Cardiac muscle cell (in vitro differentiated cells and primary cell): ENCODE measurements at regions not wholly inside any gene's neighbourhood (a gene's known extent, or its start where the extent isn't known, plus 50 kb on each side); places are given as distances from the start of the nearest gene placed in this dataset.

Experiments used
- DNase-seq, 2 donors: peaks; one replicate each; pipeline versions ENCODE4 v3.0.0 to v3.0.0-alpha.2; 2010 to 2017; ENCODE audit warnings: low read depth in 1 of 2, low spot score in 1 of 2
- H3K27ac ChIP-seq: fragments of 200-600 bp; sonication (generic); 2 replicates; pipeline ENCODE4 v1.5.1; 2016
- H3K27me3 ChIP-seq: fragments of 200-600 bp; sonication (generic); 2 replicates; pipeline ENCODE4 v1.6.0; 2016; ENCODE audit warnings: control low read depth
- H3K36me3 ChIP-seq: fragments of 200-600 bp; sonication (generic); 2 replicates; pipeline ENCODE4 v1.5.1; 2016; ENCODE audit warnings: control low read depth
- H3K4me1 ChIP-seq: fragments of 200-600 bp; sonication (generic); 2 replicates; pipeline ENCODE4 v1.8.1; 2017; ENCODE audit warnings: low read depth, mild to moderate bottlenecking, mixed run types
- H3K4me3 ChIP-seq: fragments of 200-600 bp; sonication (generic); 2 replicates; pipeline ENCODE4 v1.5.1; 2016; ENCODE audit warnings: mild to moderate bottlenecking
- H3K9me3 ChIP-seq: fragments of 200-600 bp; sonication (generic); 2 replicates; pipeline ENCODE4 v1.5.1; 2017; ENCODE audit warnings: low read depth, mild to moderate bottlenecking, control low read depth
- TF ChIP-seq, protein P1 (sequence below): IDR thresholded peaks from 2 replicates; pipeline ENCODE4 v1.5.1; 2012; ENCODE audit warnings: low read depth, mild to moderate bottlenecking, low read length

DNA sequence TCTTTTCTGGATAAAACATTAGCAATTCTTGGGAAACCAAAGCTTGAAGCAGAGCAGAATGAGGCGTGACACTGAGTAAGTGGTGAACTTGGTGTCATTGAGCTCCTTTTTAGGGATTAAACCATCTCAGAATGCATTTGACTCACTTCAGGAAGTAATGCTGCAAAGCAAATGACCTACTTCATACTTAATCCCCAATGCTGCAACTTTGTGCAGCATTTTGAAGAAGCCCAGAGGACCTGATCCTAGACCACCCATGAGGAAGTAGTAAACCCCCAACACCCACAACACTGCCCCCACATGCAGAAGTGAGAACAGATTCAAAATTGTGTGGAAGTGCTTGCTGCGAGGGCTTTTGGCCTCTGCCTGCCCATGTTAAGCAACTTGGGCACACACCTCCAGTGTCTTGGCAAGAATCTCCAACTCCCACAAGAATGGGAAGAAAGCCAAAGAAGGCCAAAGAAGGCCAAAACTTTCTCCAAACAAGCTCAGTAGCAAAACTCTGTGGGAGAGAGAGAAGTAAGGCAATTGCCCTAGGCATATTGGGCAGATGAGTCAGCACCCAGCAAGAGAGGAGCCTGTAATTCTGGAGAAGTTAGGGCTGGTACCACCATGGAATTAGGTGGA is 69.2 kb upstream of the ETV6 start:
- DNase-seq, result peak in 1 of 2 donors; percentile 93
- Histone ChIP-seq H3K36me3 (no peaks in the 10 kb centered on the region), H3K9me3 (no peaks in the 10 kb centered on the region)

DNA sequence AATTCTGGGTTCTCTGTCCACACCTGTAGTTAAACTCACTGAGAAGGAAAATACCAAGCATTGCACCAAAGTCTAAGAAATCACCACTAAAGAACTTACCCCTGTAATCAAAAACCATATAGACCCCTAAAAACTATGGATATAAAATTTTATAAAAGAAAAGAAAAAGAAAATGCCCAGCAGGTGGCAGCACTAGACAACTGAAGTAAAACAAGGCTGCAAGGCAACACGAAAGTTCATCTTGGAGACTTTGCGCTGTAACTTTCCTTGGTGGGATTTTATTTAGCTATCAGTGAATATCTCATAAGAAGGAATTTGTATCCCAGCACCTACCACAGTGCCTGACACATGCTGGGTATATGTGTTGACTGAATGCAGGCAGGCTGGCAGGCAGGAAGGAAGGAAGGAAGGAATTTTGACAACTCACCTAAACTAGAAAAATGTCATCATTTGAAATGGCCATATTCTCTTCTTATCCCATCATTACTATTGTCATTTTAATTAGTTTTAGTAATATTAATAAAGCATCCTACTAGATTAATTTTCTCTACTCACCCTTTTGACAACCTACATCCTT is 68.2 kb upstream of the ETV6 start:
- no peaks in the 10 kb centered on the region for H3K36me3 ChIP-seq
- H3K4me3 ChIP-seq, result no peak overlapping the region
- H3K27me3 ChIP-seq, result no peaks in the 10 kb centered on the region
- H3K9me3 ChIP-seq, result no peaks in the 10 kb centered on the region
- DNase-seq, result peak; percentile 85 to 89
- H3K4me1 ChIP-seq, result no peaks in the 10 kb centered on the region
- no peak overlapping the region for H3K27ac ChIP-seq
- TF ChIP-seq, protein P1, sequence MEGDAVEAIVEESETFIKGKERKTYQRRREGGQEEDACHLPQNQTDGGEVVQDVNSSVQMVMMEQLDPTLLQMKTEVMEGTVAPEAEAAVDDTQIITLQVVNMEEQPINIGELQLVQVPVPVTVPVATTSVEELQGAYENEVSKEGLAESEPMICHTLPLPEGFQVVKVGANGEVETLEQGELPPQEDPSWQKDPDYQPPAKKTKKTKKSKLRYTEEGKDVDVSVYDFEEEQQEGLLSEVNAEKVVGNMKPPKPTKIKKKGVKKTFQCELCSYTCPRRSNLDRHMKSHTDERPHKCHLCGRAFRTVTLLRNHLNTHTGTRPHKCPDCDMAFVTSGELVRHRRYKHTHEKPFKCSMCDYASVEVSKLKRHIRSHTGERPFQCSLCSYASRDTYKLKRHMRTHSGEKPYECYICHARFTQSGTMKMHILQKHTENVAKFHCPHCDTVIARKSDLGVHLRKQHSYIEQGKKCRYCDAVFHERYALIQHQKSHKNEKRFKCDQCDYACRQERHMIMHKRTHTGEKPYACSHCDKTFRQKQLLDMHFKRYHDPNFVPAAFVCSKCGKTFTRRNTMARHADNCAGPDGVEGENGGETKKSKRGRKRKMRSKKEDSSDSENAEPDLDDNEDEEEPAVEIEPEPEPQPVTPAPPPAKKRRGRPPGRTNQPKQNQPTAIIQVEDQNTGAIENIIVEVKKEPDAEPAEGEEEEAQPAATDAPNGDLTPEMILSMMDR, result peak; percentile 37

More for the DNA sequence above, 69.2 kb upstream of the ETV6 start:
- Histone ChIP-seq H3K27ac (no peak overlapping the region), H3K4me1 (no peaks in the 10 kb centered on the region), H3K27me3 (no peaks in the 10 kb centered on the region), H3K4me3 (no peak overlapping the region)
- TF ChIP-seq, protein P1, result no peak

DNA sequence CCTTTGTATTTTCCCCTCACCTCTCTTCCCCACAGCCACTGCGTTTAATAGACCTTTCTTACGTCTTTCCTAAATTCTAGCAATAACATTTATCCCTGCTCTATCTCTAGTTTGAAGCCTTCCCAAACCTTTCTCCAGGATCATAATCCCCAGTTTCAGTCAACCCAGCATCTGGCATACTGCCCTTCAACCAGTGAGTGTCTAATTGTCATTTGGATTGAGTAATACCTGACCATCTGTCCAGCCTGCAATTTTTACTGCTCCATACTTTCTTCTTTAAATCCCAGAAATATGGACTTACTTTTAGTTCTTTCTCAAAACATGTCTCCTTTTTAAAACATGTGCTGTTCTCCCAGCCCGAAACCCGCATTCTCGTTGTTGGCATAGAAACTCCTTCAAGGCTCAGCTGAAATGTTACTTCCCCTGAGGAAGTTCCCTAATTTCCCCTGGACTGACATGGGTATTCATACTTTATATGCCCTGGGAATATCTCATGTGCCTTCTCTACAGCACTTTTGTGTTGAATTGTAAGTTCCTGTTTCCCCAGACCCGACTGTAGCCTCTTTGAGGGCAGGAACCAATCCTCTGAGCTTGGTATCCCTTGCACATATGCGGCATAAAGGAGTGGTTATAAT is 65.1 kb upstream of the ETV6 start:
- TF ChIP-seq, protein P1, result no peak
- DNase-seq, result no peak
- no peaks in the 10 kb centered on the region for H3K27me3 ChIP-seq
- no peaks in the 10 kb centered on the region for H3K36me3 ChIP-seq
- H3K9me3 ChIP-seq, result no peaks in the 10 kb centered on the region
- no peak overlapping the region for H3K27ac ChIP-seq
- H3K4me1 ChIP-seq, result no peaks in the 10 kb centered on the region
- no peak overlapping the region for H3K4me3 ChIP-seq

DNA sequence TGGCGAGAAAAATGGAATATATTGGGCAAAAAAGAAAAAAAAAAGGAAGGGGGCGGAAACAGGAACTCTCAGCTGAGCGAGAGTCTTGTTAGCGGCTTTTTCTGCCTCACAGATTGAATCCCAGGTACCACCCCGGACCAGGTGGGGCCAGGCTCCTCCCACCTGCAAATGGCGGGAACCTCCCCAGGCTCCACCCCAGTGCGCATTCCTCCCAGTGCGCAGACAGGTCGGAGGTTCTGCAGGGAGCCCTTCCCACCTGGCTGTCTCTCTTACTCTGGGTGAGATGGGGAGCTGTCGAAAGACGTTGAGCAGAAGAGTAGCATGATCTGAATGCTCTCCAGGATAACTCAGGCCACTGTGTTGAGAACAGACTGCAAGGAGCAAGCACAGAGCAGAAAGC is 57.0 kb upstream of the ETV6 start:
- peak in 1 of 2 donors; percentile 12 for DNase-seq
- H3K27ac ChIP-seq, result no peak overlapping the region

DNA sequence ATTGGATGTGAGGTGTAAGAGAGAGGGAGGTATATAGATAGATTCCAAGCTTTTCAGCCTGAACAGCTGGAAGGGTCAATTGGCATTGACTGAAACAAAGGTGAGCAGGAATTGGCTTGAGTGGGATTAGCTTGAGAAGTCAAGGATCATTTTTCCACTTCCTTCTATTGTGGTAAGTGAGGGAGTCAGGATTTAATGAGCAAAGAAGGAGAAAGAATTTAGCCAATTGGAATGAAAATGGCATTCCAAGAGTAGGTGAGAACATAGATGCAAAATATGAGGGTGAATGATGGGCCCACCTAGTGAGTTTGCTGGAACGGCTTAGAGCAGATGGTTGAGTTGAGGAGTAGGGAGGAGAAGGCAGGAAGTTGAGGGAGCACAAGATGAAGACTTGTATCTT is 56.5 kb upstream of the ETV6 start:
- TF ChIP-seq, protein P1, result no peak
- Histone ChIP-seq H3K4me1 (no peaks in the 10 kb centered on the region), H3K4me3 (no peak overlapping the region), H3K9me3 (no peaks in the 10 kb centered on the region), H3K36me3 (no peaks in the 10 kb centered on the region), H3K27me3 (peaks cover 2% of the 10 kb centered on the region), H3K27ac (no peak overlapping the region)
- no peak for DNase-seq

More for the DNA sequence above, 57.0 kb upstream of the ETV6 start:
- no peaks in the 10 kb centered on the region for H3K36me3 ChIP-seq
- no peaks in the 10 kb centered on the region for H3K27me3 ChIP-seq
- TF ChIP-seq, protein P1, result no peak
- H3K4me3 ChIP-seq, result no peak overlapping the region
- no peaks in the 10 kb centered on the region for H3K9me3 ChIP-seq
- no peaks in the 10 kb centered on the region for H3K4me1 ChIP-seq
